SK-N-SH (cell line): ENCODE measurements at regions not wholly inside any gene's neighbourhood (a gene's known extent, or its start where the extent isn't known, plus 50 kb on each side); places are given as distances from the start of the nearest gene placed in this dataset.

Experiments used
- CTCF ChIA-PET: fragments of 300-600, 350-600 bp; formaldehyde crosslinking; extraction: SDS; loops from one replicate; lab custom pipeline; 2021; lab: Yijun Ruan, JAX
- POLR2A ChIA-PET: fragments of 350-600 bp; sonication (Branson Sonifier 250); formaldehyde crosslinking; extraction: SDS; loops from one replicate; lab custom pipeline; 2020; ENCODE audit warnings: antibody characterized with exemption, inconsistent platforms; lab: Yijun Ruan, JAX
- DNase-seq: peaks from one replicate; pipeline ENCODE4 v3.0.0; 2012
- H2AFZ ChIP-seq: fragments of 200-600 bp; sonication (generic); 2 replicates; pipeline ENCODE4 v1.8.1; 2016; ENCODE audit warnings: antibody characterized with exemption, mild to moderate bottlenecking, low read depth
- H3F3A ChIP-seq: fragments of 200-600 bp; sonication (generic); replicated peaks from 2 replicates; pipeline ENCODE3; 2016; ENCODE audit warnings: antibody characterized with exemption, mild to moderate bottlenecking; ENCODE audit not compliant: insufficient read depth
- H3K27ac ChIP-seq, 2 experiments: fragments of 200-500 bp in 1 of 2; fragments of 200-600 bp in 1 of 2; sonication (Bioruptor generic) in 1 of 2; sonication (generic), shearing (Covaris generic) in 1 of 2; 2 replicates each; pipeline versions ENCODE4 v1.5.1 to v1.6.1; 2014 to 2016; ENCODE audit warnings: low read depth in 2 of 2, inconsistent platforms in 1 of 2, low read length in 1 of 2, mild to moderate bottlenecking in 1 of 2, mixed read lengths in 1 of 2
- H3K27me3 ChIP-seq: fragments of 200-600 bp; sonication (generic), shearing (Covaris generic); 2 replicates; pipeline ENCODE4 v1.6.1; 2016; ENCODE audit warnings: mixed run types; ENCODE audit not compliant: insufficient read depth
- H3K36me3 ChIP-seq, 2 experiments: fragments of 200-500 bp in 1 of 2; fragments of 200-600 bp in 1 of 2; sonication (Bioruptor generic) in 1 of 2; sonication (generic) in 1 of 2; replicated peaks in 1 of 2; 2 replicates each; pipeline versions ENCODE3 to v1.5.1; 2014 to 2016; ENCODE audit warnings: low read length in 1 of 2, mild to moderate bottlenecking in 1 of 2; ENCODE audit not compliant: insufficient read depth in 2 of 2, control insufficient read depth in 1 of 2
- H3K4me1 ChIP-seq, 2 experiments: fragments of 200-500 bp in 1 of 2; fragments of 200-600 bp in 1 of 2; sonication (Bioruptor generic) in 1 of 2; sonication (generic), shearing (Covaris generic) in 1 of 2; 2 replicates each; pipeline versions ENCODE4 v1.5.1 to v1.6.1; 2014 to 2016; ENCODE audit warnings: low read depth in 1 of 2, low read length in 1 of 2, mixed run types in 1 of 2; ENCODE audit not compliant: insufficient read depth in 2 of 2, control insufficient read depth in 1 of 2
- H3K4me2 ChIP-seq: fragments of 200-600 bp; sonication (generic), shearing (Covaris generic); 2 replicates; pipeline ENCODE4 v1.6.1; 2017; ENCODE audit warnings: mixed run types
- H3K4me3 ChIP-seq, 2 experiments: fragments of 200-500 bp in 1 of 2; fragments of 200-600 bp in 1 of 2; sonication (Bioruptor generic) in 1 of 2; sonication (generic), shearing (Covaris generic) in 1 of 2; 2 replicates each; pipeline versions ENCODE4 v1.5.1 to v1.8.1; 2014 to 2016; ENCODE audit warnings: low read depth in 2 of 2, inconsistent platforms in 1 of 2, low read length in 1 of 2, mild to moderate bottlenecking in 1 of 2, mixed read lengths in 1 of 2, moderate library complexity in 1 of 2
- H3K79me2 ChIP-seq: fragments of 200-600 bp; sonication (generic); 2 replicates; pipeline ENCODE4 v1.8.1; 2017; ENCODE audit warnings: mild to moderate bottlenecking; ENCODE audit not compliant: insufficient read depth
- H3K9ac ChIP-seq: fragments of 200-600 bp; sonication (generic); 2 replicates; pipeline ENCODE4 v1.6.1; 2017; ENCODE audit warnings: mixed run types
- H3K9me2 ChIP-seq: fragments of 200-600 bp; sonication (generic); 2 replicates; pipeline ENCODE4 v1.6.1; 2017; ENCODE audit warnings: mixed run types
- H3K9me3 ChIP-seq: fragments of 200-600 bp; sonication (generic); 2 replicates; pipeline ENCODE4 v1.6.1; 2017; ENCODE audit warnings: mixed run types, mild to moderate bottlenecking, moderate library complexity
- H4K20me1 ChIP-seq: fragments of 200-600 bp; sonication (generic); 2 replicates; pipeline ENCODE4 v1.6.1; 2017; ENCODE audit warnings: mild to moderate bottlenecking, mixed run types; ENCODE audit not compliant: insufficient read depth
- CTCF ChIP-seq: fragments of 200-600 bp; sonication (generic); IDR thresholded peaks from 2 replicates; pipeline ENCODE4 v1.6.1; 2017; ENCODE audit warnings: antibody characterized with exemption, mild to moderate bottlenecking, moderate library complexity
- EP300 ChIP-seq, 2 experiments: IDR thresholded peaks; 2 replicates each; pipeline versions ENCODE4 v1.4.0 to v1.6.1; 2012; ENCODE audit warnings: borderline replicate concordance in 1 of 2, low read depth in 1 of 2, low read length in 1 of 2
- FOSL2 ChIP-seq: IDR thresholded peaks from 2 replicates; pipeline ENCODE4 v1.4.0; 2012; ENCODE audit warnings: low read depth, mild to moderate bottlenecking, moderate library complexity, borderline replicate concordance
- FOXJ3 ChIP-seq: sonication (generic); formaldehyde crosslinking; IDR thresholded peaks from 2 replicates; pipeline ENCODE4 v1.5.1; 2020; ENCODE audit warnings: mild to moderate bottlenecking, missing genetic modification reagents
- MAX ChIP-seq: IDR thresholded peaks from 2 replicates; pipeline ENCODE4 v1.4.0; 2012; ENCODE audit warnings: low read depth
- NRF1 ChIP-seq: IDR thresholded peaks from 2 replicates; pipeline ENCODE4 v1.6.1; 2012; ENCODE audit warnings: low read depth, mild to moderate bottlenecking, low read length
- POLR2AphosphoS5 ChIP-seq: IDR thresholded peaks from 2 replicates; pipeline ENCODE4 v1.6.1; 2012; ENCODE audit warnings: low read depth, low read length
- REST ChIP-seq: IDR thresholded peaks from 2 replicates; pipeline ENCODE4 v1.6.1; 2012; ENCODE audit warnings: mild to moderate bottlenecking, low read depth, low read length, moderate library complexity
- RFX5 ChIP-seq: IDR thresholded peaks from 2 replicates; pipeline ENCODE4 v1.6.1; 2012; ENCODE audit warnings: mild to moderate bottlenecking, improper control_type of control experiment, low read length
- SMC3 ChIP-seq: IDR thresholded peaks from 2 replicates; pipeline ENCODE4 v1.6.1; 2012; ENCODE audit warnings: low read depth, low read length, improper control_type of control experiment
- TEAD4 ChIP-seq: IDR thresholded peaks from 2 replicates; pipeline ENCODE4 v1.4.0; 2012; ENCODE audit warnings: mild to moderate bottlenecking, borderline replicate concordance; ENCODE audit not compliant: insufficient read depth
- USF2 ChIP-seq: fragments of 150-350 bp; IDR thresholded peaks from 2 replicates; pipeline ENCODE4 v1.6.1; 2017; ENCODE audit warnings: antibody characterized with exemption, low read length, low read depth, borderline replicate concordance
- WGBS: methylation state at CpG from one replicate; pipeline ENCODE4 v1.1.6; 2017; ENCODE audit warnings: low lambda C conversion rate; 5-methylcytosine and 5-hydroxymethylcytosine counted together

- Histone ChIP-seq H3K9me2 (no peaks in the 10 kb centered on the region), H3K9me3 (no peaks in the 10 kb centered on the region; the same call in 1 of the 2 replicates), H3K27me3 (no peaks in the 10 kb centered on the region), H2AFZ (no peak overlapping the region), H3K9ac (no peak overlapping the region), H3K4me1 (no peaks in the 10 kb centered on the region), H4K20me1 (no peaks in the 10 kb centered on the region), H3K36me3 (no peaks in the 10 kb centered on the region), H3K79me2 (no peaks in the 10 kb centered on the region), H3K27ac (no peak overlapping the region), H3F3A (no peaks in the 10 kb centered on the region), H3K4me2 (no peak overlapping the region), H3K4me3 (no peak overlapping the region)
- CTCF ChIA-PET: no interaction called here
- POLR2A ChIA-PET: no interaction called here
- TF ChIP-seq CTCF (no peak), TEAD4 (no peak)
- no peak for DNase-seq
- WGBS: 3% methylated on average over 8 of the region's 8 CpGs
Observed at GRCh38 chr7:145916776-145917175, 199.8 kb upstream of the CNTNAP2 start.

GRCh38 chr7:145915679-145916078 lies 200.9 kb upstream of the CNTNAP2 start:
- H3K36me3 ChIP-seq: no peaks in the 10 kb centered on the region
- H3K4me2 ChIP-seq: no peak overlapping the region
- TF ChIP-seq EP300 (IDR thresholded peaks at IDR 0.05; ENCODE audit: borderline replicate concordance in 1 of 2, low read depth in 1 of 2, low read length in 1 of 2): no peak
- TF ChIP-seq, all 33 proteins: peak for 0
- Histone ChIP-seq H3K79me2 (no peaks in the 10 kb centered on the region), H3K9me3 (no peaks in the 10 kb centered on the region; the same call in 1 of the 2 replicates), H3K9ac (no peak overlapping the region), H3K9me2 (no peaks in the 10 kb centered on the region), H3F3A (no peaks in the 10 kb centered on the region), H3K27ac (no peak overlapping the region), H4K20me1 (no peaks in the 10 kb centered on the region), H3K4me3 (no peak overlapping the region), H3K27me3 (no peaks in the 10 kb centered on the region), H3K4me1 (no peaks in the 10 kb centered on the region), H2AFZ (no peak overlapping the region)
- POLR2A ChIA-PET: no interaction called here
- CTCF ChIA-PET: interaction anchor here (1.1 to 1.7 kb wide), 2 partner anchors 9 kb away, joined by 3 to 4 read pairs; no protein-coding TSS in a partner anchor
- WGBS: 6% methylated on average over 2 of the region's 2 CpGs
- no peak for DNase-seq

- WGBS: 14% methylated on average over 3 of the region's 3 CpGs
- ChIA-PET CTCF (no interaction called here), POLR2A (no interaction called here)
Observed at GRCh38 chr7:145909991-145910513, 206.5 kb upstream of the CNTNAP2 start.

More at GRCh38 chr7:145909991-145910513, 206.5 kb upstream of the CNTNAP2 start:
- Histone ChIP-seq H3K4me1 (no peaks in the 10 kb centered on the region), H3K9ac (no peak overlapping the region), H3K9me2 (0 out of 2 replicates have a peak, but pooled peaks cover 5% of the 10 kb centered on the region), H3K4me2 (no peak overlapping the region), H3K27ac (no peak overlapping the region), H3K9me3 (peaks cover 10% of the 10 kb centered on the region; the same call in 1 of the 2 replicates), H3K36me3 (no peaks in the 10 kb centered on the region), H3K79me2 (no peaks in the 10 kb centered on the region), H3F3A (no peaks in the 10 kb centered on the region), H4K20me1 (no peaks in the 10 kb centered on the region), H3K4me3 (no peak overlapping the region), H2AFZ (peak overlapping the region; percentile 0; the same call in 1 of the 2 replicates), H3K27me3 (no peaks in the 10 kb centered on the region)
- no peak for TF ChIP-seq USF2
- no peak for TF ChIP-seq EP300 (IDR thresholded peaks at IDR 0.05; ENCODE audit: borderline replicate concordance in 1 of 2, low read depth in 1 of 2, low read length in 1 of 2)
- no peak for TF ChIP-seq NRF1
- no peak for TF ChIP-seq FOSL2
- TF ChIP-seq POLR2AphosphoS5: no peak
- no peak for TF ChIP-seq MAX
- no peak for TF ChIP-seq RFX5
- no peak for TF ChIP-seq REST
- no peak for TF ChIP-seq SMC3
- no peak for TF ChIP-seq FOXJ3 (CRISPR knock-in tag)
- TF ChIP-seq TEAD4: no peak
- no peak for DNase-seq
